ENCODE measurements at regions not wholly inside any gene's neighbourhood (a gene's known extent, or its start where the extent isn't known, plus 50 kb on each side); places are given as distances from the start of the nearest gene placed in this dataset.

GRCh38 chr3:180135101-180135500 lies 98.4 kb upstream of the PEX5L start:
- Mint-ChIP-seq H3K4me1 (peaks cover 37% of the 10 kb centered on the region), H3K27me3 (ENCODE audit: low read depth) (no peaks in the 10 kb centered on the region), H3K27ac (no peak overlapping the region), H3K4me3 (no peak overlapping the region), H3K36me3 (no peaks in the 10 kb centered on the region), H3K9me3 (peaks cover 19% of the 10 kb centered on the region)
- no peak for TF ChIP-seq AR (CRISPR knock-in tag; IDR thresholded peaks at IDR 0.05)
- ChIA-PET CTCF (no interaction called here), POLR2A (no interaction called here)
- DNase-seq (ENCODE audit: low spot score) (no peak), ATAC-seq (peak; percentile 73)

GRCh38 chr3:180138871-180139270 lies 102.1 kb upstream of the PEX5L start:
- ChIA-PET POLR2A (no interaction called here), CTCF (no interaction called here)

More at GRCh38 chr3:180138871-180139270, 102.1 kb upstream of the PEX5L start:
- DNase-seq (ENCODE audit: low spot score): no peak
- H3K4me1 Mint-ChIP-seq: peaks cover 22% of the 10 kb centered on the region
- no peak overlapping the region for H3K27ac Mint-ChIP-seq
- no peak for ATAC-seq
- no peaks in the 10 kb centered on the region for H3K27me3 Mint-ChIP-seq (ENCODE audit: low read depth)
- no peak for TF ChIP-seq JAZF1 (CRISPR knock-in tag; IDR thresholded peaks at IDR 0.05)
- TF ChIP-seq GABPB1 (CRISPR knock-in tag; IDR thresholded peaks at IDR 0.05): no peak
- no peak for TF ChIP-seq ZNF532 (CRISPR knock-in tag; IDR thresholded peaks at IDR 0.05; ENCODE audit: borderline replicate concordance)
- TF ChIP-seq OVOL2 (CRISPR knock-in tag; IDR thresholded peaks at IDR 0.05; ENCODE audit: borderline replicate concordance): no peak
- TF ChIP-seq TEAD4 (CRISPR knock-in tag; IDR thresholded peaks at IDR 0.05): no peak
- TF ChIP-seq ETV6 (CRISPR knock-in tag; IDR thresholded peaks at IDR 0.05): no peak
- TF ChIP-seq ZNF138 (CRISPR knock-in tag; conservative IDR thresholded peaks at IDR 0.05): no peak
- no peak for TF ChIP-seq SMAD4 (CRISPR knock-in tag; IDR thresholded peaks at IDR 0.05)
- TF ChIP-seq ERG (CRISPR knock-in tag; IDR thresholded peaks at IDR 0.05): no peak
- no peak for TF ChIP-seq CREM (CRISPR knock-in tag; IDR thresholded peaks at IDR 0.05)
- TF ChIP-seq ZMAT4 (CRISPR knock-in tag; IDR thresholded peaks at IDR 0.05): no peak
- no peak for TF ChIP-seq ESRRA (CRISPR knock-in tag; IDR thresholded peaks at IDR 0.05; ENCODE audit: borderline replicate concordance)
- TF ChIP-seq FOXP4 (CRISPR knock-in tag; IDR thresholded peaks at IDR 0.05): no peak
- TF ChIP-seq EMX1 (CRISPR knock-in tag; IDR thresholded peaks at IDR 0.05): no peak
- TF ChIP-seq E2F5 (CRISPR knock-in tag; IDR thresholded peaks at IDR 0.05): no peak
- no peak for TF ChIP-seq MYBL2 (CRISPR knock-in tag; IDR thresholded peaks at IDR 0.05)
- TF ChIP-seq GRHL2 (CRISPR knock-in tag; IDR thresholded peaks at IDR 0.05; ENCODE audit: insufficient replicate concordance, severe bottlenecking): no peak
- no peak for TF ChIP-seq ATF6 (CRISPR knock-in tag; IDR thresholded peaks at IDR 0.05)
- no peak for TF ChIP-seq ZBTB43 (CRISPR knock-in tag; IDR thresholded peaks at IDR 0.05)
- no peak for TF ChIP-seq NR2C2 (CRISPR knock-in tag; IDR thresholded peaks at IDR 0.05)
- no peaks in the 10 kb centered on the region for H3K36me3 Mint-ChIP-seq
- peaks cover 28% of the 10 kb centered on the region for H3K9me3 Mint-ChIP-seq
- H3K4me3 Mint-ChIP-seq: no peak overlapping the region

Data from WTC11 (cell line).